Stimulated activated CD8-positive, alpha-beta memory T cell treated with anti-CD3 and anti-CD28 coated beads, Interleukin-7, amount 100 ng/mL, for 48 hours (primary cell): ENCODE measurements at regions not wholly inside any gene's neighbourhood (a gene's known extent, or its start where the extent isn't known, plus 50 kb on each side); places are given as distances from the start of the nearest gene placed in this dataset.

Experiments
- DNase-seq, 2 donors: peaks; one replicate each; pipeline ENCODE4 v3.0.0-alpha.2; 2020; ENCODE audit warnings: low read depth in 1 of 2; ENCODE audit errors: extremely low read depth in 1 of 2

DNA sequence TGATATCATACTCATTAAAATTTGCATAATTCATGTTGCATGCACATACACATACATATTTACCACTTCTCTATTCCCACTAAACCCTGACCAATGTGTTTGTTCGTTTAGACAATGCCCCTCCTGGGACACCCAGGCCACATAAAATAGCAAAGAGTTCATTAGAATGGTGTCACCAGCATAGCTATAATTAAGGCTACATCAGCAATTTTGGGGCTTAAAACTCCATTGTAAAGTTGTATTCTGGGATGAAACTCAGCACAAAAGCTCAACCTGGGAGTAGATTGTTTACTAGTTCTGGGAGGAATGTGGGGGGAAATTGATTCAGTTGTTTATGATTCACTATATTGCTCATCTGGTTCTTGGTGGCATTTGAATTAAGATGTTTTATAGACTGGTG, 522.2 kb upstream of the SUCLG2 start:
- no peak for DNase-seq

DNA sequence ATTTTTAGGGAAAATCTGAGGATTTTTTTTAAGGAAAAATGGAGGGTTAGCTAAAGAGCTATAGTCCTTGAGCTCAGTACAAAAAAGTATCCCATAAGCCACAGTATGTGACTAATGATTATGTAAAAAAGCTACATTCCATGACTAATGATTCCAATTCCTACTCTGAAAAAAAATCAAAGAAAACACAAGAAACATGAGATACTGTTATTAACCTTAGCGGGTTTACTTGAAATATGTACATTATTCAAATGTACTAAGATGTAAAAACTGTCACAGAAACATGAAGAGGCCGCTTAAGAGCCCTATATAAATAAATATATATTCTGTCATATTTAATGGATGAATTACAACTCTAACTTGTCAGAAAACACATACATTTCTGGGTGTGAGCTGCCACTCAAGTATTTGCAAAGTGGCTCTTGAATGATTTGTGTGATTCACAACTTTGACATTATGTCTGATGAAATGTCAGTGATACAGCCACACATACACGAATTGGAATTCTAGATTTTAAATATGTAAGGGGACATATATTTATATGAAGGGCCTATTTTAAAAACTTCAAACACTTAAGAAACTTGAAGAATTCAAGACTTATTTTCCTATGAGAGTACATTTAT, 518.7 kb upstream of the SUCLG2 start:
- DNase-seq = no peak

DNA sequence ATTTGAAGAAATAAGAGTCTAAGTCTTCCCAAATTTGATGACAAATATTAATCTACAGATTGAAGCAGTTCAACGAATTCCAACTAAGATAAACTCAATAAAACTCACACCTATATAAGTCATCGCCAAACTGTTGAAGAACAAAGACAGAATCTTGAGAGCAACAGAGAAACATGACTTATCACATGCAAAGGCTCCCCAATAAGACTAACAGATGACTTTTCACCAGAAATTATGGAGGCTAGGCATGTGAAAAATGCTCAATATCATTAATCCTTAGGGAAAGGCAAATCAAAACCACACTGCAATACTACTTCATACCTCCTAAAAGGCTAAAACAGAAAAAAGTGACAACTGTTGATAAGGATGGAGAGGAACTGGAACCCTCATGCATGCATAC, 517.6 kb upstream of the SUCLG2 start:
- DNase-seq = no peak

DNA sequence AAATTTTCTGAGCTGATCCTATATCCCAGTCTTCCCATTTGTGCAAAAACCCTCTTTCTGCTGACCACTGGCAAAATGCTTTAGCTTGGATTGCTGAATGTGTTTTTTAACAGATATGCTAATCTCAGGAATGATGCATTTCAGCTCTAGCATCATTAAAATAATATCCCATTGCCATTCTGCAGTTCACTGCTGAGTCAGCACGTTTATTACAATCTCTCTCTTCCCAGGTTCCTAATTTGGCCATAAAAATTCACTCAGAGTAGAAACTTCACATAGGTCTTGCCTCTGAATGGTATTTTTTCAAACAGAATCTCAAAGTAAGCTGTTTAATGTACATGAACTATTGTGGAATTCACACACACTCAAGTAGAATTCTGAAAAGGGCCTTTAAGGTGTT, 509.6 kb upstream of the SUCLG2 start:
- no peak for DNase-seq

DNA sequence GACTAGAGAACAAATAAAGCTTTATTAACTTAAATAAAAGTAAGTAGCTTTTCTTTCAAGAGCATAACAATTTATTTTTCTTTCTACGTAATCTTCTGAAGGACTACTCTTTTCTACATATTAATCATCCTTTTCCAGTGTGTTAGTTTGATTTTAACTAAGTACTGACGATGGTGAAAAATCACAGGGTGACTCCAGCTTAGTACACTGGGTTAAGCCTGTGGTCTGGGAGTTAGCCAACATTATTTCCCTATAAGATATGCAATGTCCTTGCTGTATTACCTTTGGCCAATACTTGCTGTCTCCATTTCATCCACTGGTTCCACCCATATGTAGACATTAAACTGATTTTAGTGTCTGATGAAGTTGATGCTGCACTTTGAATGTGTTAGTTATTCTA, 508.6 kb upstream of the SUCLG2 start:
- no peak for DNase-seq

DNA sequence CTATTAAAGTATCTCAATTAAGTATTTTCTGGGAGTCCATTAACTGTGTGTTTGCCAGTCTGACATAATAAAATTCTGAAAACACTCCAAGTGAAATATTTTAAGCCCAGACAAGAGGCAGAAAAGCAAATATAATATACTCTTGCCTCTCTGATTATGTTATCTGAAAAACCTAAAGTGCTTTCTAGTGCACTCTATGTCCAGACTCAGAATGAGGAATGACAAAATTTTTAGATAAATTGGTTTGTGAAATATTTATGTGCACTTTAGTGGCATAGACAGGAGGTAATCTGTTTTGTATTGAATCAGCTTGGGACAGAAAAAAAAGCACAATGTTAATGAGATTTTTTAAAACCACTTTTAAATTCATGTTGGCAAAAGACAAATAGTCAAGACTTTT, 508.2 kb upstream of the SUCLG2 start:
- DNase-seq = no peak

DNA sequence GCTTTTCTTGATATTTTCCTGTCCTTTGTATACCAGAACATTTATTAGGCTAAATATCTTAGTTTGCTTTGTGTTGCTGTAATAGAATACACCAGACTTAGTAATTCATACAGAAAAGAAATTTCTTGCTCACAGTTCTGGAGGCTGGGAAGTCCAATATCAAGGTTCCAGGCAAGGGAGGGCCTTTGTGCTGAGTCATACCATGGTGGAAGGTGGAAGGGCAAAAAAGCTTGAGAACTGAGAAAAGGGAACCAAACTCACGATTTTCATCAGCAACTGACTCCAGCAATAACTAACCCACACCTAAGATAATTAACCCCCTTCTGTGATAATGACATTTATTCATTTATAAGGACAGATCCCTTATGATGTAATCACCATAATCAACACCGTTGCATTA, 496.9 kb upstream of the SUCLG2 start:
- no peak for DNase-seq

DNA sequence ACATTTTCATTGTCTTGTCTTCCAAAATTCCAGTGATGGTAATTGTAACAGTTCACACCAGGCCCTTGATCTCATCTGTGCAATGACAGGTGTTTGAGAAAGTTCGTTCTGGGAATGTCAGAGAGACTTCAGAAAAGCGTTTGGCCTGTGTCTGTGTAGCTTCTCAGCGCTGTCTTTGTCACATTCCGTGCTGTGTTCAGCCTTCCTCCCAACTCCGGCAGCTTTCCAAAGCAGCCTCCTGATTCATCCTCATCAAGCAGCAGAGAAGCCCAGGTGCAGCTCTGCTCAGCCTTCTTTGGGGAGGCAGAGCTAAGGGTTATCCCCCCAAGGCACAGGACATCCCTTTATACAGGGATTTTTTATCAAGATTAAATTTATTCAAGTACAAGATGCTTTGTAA, 494.0 kb upstream of the SUCLG2 start:
- no peak for DNase-seq

DNA sequence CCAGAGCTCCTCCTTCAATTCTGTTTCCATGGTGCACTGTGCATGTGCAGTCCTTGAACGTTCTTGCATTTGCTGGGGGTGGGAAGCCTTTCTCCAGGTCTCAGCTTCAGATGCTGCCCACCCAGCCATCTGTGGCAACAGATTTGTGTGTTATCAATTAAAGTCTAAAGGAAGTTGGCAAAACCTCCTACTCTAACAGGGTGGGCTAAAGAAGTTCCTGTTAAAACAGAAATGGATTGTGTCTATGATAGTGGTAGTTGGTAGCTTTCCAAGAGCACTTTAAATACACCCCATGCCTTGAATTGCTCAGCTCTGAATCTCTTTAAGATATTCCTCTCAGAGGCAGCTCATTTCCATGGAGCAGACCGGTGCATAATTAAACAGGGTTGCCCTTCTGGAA, 488.0 kb upstream of the SUCLG2 start:
- no peak for DNase-seq

DNA sequence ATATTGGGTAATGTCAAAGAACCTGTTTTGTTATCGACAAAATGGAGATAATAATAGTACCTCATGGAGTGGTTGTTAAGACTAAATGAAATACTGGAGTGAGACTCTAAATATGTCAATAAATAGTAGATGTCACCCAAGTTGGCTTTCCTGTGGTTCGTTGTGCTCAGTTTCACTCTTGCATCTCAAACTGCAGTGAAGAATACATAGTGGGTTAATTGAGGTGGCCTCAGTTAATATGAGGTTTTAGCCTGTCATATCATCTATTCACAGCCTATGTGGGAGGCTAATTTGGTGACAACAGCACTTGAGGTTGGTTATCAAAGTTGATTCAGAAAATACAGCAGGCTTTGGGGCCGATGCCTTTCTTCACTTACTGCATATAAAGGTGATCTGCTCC, 485.5 kb upstream of the SUCLG2 start:
- DNase-seq = no peak

DNA sequence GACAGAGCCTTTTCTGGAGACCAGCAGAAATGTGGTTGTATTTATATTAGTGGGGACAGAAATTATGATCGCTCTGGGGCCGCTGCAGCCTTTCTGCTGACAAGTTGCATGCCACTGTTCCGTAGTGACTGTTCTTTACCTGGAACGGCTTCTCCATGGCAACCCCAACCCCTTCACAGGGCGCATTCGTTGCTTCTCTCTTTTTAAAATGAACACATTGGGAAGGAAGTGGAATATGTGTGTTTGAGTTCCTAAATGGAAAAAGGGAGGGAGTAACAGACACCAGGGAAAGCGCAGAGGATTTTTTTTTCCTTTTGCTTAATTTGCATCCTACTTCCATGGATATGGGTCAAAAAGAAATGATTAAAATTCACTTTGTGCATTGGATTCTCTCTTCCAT, 482.0 kb upstream of the SUCLG2 start:
- no peak for DNase-seq

DNA sequence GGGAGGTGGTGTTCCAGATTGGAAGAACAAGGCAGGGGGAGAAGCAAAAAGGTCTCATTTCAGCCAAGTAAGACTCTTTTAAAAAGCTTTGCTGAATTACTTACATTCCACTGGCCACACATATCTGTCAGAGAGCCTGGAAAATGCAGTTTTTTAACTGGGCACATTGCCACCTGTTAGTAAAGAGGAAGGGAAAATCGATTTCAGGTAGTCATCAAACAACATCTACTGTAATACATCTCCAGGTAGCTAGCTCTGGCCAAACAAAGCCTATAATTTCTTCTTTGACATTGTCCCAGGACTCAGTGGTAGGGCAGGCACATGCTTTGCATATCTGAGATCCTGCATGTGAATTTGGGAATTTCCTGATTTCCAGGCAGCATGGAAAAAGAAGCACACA, 480.7 kb upstream of the SUCLG2 start:
- no peak for DNase-seq

DNA sequence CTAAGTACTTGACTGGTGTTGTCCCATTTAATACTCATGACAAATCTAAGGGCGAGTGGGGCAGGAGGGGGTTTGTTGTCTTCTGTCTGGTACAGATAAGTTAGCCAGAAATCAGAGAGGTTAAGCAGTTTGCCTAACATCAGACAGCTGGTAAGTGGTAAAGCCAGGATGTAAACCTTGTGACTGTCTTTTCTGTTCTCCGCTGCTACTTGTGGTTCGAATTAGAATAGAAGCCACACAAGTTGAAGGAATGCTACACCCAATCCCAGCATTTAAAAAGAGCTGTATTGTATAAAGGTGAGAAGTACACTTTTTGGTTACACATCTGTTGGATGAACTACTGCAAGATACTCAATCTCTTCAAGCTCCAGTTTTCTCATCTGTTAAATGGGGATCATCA, 474.7 kb upstream of the SUCLG2 start:
- no peak for DNase-seq

DNA sequence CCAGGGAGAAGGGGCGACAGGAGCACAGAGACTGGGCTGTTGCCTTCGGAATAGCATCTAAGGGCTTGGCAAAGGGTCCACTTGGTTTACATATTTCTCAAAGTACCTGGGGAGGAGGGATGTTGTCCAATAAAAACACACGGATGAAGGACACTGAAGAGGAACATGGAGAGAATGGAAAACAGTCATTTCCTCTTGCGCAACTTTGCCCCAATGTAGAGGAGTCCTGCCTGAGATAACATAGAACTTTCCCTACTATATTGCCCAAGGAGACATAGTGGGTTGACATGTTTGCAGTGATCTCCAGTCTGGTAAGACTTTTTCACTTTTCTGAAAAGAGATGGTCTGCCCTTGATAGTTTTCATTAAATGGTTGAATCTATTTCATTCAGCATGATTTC, 468.8 kb upstream of the SUCLG2 start:
- no peak for DNase-seq

DNA sequence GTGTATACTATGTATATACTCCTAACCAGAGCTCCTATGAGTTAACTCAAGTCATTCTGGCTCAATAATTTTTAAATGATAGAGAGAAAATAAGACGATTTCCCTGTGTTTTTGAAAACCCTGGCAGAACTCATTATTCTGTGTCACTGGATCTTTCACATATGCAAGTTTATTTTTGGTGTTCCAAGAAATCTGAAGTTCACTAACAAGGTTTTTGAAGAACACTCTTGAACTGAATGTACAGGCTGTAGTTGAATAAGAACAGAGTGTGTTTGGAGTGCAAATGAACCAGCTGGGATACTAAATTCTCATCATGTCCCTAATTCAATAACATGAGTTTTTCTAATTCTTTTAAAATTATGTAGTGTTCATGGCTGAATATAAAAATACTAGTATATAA, 466.9 kb upstream of the SUCLG2 start:
- no peak for DNase-seq

DNA sequence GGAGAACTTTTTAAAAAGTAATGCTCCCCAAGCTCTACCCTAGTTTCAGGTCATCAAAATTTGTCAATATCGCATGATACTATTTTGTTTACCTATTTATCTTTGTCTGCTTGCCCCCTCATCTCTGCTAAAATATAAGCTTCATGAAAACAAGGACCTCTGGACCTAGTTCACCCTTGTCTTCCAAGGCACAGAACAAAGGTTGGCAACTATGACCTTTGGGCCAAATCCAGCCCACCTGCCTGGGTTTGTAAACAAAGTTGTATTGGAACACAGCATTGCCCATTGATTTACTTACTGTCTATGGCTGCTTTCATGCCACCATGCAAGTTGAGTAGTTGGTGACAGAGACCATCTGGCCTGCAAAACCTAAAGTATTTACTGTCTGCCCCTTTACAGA, 462.2 kb upstream of the SUCLG2 start:
- DNase-seq = no peak

DNA sequence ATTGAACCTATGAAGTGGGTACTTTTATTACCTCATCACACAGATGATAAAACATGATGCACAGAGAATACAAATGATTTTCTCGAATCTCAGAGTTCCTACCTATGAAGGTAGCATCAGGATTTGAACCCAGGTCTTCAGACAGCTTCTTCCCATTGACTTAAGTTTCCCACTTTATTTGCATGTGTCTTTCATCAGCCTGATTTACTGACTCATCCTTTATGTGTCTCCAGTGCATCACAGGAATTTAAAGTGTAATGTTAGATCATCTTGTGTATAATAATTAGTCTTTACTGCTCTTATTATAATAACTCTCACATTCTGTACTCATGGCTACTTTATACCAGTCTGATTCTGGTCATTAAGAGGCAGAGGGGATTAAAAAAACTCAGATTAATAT, 449.4 kb upstream of the SUCLG2 start:
- no peak for DNase-seq

DNA sequence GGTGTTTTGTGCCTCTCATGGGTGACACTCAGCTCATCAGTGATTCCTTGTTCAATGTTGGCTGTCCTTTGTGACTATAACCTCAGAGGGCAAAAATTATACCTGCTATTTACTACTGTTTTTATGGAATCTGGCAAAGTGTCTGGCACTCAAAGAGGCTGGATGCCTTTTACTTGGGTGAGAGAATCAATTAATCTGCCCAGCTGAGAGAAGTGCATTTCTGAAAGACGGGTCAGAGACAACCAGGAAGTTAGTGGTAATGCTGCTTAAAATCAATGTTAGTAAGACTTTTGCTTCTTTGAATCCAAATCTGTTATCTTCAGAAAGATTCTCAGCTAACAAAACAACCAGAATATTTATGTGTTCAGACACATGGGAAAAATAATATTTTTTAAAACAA, 436.2 kb upstream of the SUCLG2 start:
- no peak for DNase-seq

DNA sequence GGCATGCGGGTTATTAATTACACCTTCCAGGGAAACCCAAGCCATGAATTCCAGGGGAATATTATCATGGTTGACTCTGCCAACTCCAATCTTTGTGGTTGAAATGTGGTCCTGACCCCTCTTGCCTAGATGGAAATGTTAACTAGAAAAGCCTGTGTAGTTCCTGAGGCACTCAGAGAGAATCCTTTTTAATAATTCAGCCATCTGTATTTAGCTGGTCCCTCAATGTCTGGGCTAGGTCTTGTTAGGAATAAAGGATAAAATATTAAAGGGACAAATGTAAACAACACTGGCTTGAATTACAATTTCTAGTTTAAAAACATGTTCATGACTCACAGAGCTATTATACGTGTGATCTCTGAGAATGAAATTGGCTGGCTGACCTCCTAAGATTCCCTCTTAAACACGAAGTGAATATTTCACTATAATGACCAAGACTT, 435.2 kb upstream of the SUCLG2 start:
- DNase-seq = no peak

DNA sequence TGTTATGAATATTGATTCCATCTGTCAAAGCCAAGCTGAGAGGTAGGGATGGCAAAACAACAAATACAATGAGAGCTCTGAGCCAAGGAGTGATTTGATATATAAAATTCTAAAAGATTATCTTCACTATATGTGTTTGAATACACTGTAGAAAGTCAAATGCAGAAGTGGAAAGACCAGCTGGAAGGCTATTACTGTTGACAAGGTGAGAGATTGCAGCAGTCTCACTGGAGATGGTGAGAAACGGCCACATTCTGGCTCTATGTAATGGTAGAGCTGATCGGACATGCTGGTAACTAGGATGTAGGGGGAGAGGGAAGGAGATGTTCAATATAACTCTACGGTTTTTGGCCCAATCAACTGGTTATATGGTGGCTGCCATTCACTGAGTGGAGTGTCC, 434.2 kb upstream of the SUCLG2 start:
- DNase-seq = no peak

DNA sequence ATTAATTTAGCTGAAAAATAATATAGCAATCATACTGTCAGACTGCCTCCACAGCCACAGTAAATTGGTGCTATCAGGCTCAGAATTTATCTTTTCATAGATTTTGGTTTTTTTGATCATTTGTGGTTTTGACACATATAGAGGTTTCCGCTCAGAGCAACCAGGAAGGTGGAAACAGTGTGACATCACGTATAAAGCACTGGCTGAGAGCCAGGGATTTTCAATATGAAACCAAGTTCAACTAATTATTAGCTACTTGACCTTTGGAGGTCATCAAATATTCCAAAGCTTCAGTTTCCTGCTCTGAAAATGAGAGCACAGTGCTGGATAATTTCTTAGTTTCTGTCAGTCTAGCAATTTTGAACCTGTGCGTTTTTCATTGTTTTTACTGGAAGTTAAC, 433.8 kb upstream of the SUCLG2 start:
- DNase-seq = no peak

DNA sequence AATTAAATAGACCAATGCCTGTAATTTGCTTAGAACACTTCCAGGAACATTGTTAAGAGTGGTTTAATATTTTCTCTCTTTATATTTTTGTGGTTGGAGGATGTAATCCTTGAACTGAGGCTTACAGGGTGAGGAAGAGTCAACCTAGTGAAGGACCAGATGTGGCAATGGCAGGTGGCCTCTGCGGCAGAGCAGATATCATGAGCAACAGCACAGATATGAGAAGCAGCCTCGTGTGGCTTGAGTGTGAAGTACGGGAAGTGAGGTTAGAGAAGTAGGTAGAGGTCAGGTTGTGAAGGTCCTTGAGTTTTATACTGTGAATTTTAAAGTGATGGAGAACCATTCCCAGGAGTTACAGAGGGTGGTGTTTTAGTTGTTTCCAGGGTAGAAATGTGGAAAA, 417.6 kb upstream of the SUCLG2 start:
- DNase-seq = no peak

DNA sequence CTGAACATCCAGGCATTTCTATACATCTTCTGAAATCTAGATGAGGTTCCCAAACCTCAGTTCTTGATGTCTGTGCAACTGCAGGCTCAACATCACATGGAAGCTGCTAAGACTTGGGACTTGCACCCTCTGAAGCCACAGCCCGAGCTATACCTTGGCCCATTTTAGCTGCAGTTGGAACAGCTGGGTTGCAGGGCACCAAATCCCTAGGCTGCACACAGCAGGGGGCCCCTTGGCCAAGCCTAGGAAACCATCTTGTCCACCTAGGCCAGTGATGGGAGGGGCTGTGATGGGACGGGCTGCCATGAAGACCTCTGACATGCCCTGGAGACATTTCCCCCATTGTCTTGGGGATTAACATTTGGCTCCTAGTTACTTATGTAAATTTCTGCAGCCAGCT, 415.8 kb upstream of the SUCLG2 start:
- DNase-seq = no peak

DNA sequence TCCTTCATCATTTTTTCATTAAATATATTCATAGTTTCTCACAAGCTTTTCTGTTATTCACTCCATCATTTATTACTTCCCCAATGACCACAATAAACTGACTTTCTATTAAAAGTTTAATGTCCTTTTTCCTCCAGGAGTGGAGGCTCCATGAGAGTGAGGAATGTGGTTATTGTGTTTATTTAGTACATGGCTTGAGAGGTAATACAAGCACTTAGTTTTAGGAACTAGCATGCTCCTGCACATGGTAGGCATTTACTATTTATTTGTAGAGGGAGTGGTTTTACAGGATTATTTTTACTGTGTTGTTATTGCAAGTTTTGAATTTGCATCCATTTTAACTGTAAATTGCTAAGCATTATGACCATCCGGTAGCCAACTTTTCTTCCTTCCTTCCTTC, 412.9 kb upstream of the SUCLG2 start:
- no peak for DNase-seq
